ENCODE measurements at regions not wholly inside any gene's neighbourhood (a gene's known extent, or its start where the extent isn't known, plus 50 kb on each side); places are given as distances from the start of the nearest gene placed in this dataset.
"Not testable (repeated sequence)": the region's sequence is repeated elsewhere in the genome, so short reads cannot be mapped to it uniquely, and the experiment has no call there.

DNA sequence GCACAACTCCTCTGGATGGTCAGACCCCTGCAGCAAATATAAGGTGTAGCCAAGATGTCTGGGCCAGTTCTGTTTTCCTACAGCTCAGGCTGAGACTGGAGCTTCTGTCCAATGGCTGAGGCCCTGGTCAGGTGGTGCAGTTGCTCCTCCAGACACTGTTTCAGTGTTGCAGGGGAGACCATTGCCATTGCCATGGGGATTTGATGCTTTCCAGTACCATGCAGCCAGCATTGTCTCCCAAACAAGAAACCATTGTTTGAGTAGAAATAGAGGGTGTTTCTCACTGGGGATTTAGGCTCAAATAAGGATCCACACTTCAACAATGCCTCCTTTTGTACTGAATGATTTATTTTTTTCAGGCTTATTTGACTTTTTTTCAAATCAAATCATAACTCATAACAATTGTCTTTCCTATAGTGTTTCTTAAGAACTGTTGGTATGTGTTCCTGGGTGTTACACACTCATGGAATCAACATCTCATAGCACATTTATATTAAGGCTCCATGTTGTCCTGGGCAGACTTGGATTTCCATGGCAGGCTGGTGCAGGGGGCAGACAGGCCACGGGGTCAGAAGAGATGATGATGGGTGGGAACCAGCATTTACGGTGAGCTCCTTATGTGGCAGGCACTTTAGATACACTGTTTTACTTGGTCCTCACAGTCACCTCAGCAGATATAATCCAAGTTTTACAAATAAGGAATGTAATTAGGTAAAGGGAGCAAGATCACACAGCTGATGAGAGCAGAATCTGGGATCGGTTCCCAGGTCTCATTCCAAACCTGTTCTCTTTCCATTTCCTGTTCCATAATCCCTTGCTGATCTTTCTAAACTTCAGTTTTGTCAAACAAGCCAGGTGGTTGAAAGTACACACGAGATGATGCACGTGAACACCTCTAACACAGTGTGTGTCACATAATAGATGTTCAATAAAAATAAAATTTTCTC lies 95.9 kb upstream of the GNAQ start:
- intact Hi-C loops (cut with DNase I), result loop anchor here (5.0 kb wide), 1 partner anchor 415 kb away; no protein-coding TSS in a partner anchor
- ATAC-seq (ENCODE audit: poor library complexity), result no peak
- DNase-seq, result no peak

- ATAC-seq (ENCODE audit: poor library complexity) (no peak), DNase-seq (no peak)
- intact Hi-C loops (cut with DNase I), result no loop called here
Observed at GRCh38 chr9:78123808-78124207, 92.2 kb upstream of the GNAQ start.

GRCh38 chr9:78122631-78123030 lies 91.0 kb upstream of the GNAQ start:
- DNase-seq (no peak), ATAC-seq (ENCODE audit: poor library complexity) (no peak)
- intact Hi-C loops (cut with DNase I), result no loop called here

DNA sequence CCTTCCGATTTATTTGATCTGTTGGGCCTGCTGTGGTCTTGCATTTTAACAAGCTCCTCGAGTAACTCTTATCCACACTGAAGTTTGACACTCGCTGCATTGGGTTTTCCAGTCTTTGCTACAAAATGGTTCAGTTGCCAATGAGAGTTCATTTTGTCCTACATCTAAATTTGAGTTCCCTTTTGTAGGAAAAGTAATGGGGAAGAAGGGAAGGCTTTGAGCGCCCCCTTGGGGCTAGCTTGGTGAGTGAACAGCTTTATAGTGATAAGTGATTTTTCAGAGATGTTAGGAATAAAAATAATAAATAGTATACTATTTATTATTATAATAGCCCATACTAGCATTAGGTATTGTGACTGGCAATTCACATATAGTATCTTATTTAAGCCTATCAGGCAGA lies 89.9 kb upstream of the GNAQ start:
- no peak for ATAC-seq (ENCODE audit: poor library complexity)
- intact Hi-C loops (cut with DNase I), result no loop called here
- peak; percentile 76 for DNase-seq

- intact Hi-C loops (cut with DNase I), result no loop called here
- no peak for DNase-seq
- ATAC-seq (ENCODE audit: poor library complexity), result peak; percentile 38
Observed at GRCh38 chr9:78118742-78119473, 87.3 kb upstream of the GNAQ start.

DNA sequence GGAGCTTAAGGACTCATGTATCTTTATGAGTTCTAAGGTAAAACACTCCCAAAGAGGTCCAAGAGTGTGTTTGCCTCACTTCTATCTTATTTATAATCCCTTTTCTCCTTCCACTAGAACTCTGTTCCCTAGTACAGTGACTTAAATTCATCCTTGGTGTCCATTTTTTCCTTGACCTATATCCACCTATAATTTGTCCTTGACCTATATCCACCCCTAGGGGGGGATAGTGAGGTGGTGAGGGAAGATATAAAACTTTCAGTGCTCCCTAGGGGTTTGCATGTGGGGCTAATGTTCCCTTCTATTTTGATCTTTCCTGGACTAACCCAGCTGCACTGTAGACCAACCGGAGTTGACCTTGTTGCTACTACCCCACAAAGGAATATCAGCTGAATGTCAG lies 83.5 kb upstream of the GNAQ start:
- DNase-seq (no peak), ATAC-seq (ENCODE audit: poor library complexity) (no peak)
- intact Hi-C loops (cut with DNase I), result no loop called here

- intact Hi-C loops (cut with DNase I), result no loop called here
- ATAC-seq (ENCODE audit: poor library complexity) (no peak), DNase-seq (no peak)
Observed at GRCh38 chr9:78114581-78114980, 83.0 kb upstream of the GNAQ start.

DNA sequence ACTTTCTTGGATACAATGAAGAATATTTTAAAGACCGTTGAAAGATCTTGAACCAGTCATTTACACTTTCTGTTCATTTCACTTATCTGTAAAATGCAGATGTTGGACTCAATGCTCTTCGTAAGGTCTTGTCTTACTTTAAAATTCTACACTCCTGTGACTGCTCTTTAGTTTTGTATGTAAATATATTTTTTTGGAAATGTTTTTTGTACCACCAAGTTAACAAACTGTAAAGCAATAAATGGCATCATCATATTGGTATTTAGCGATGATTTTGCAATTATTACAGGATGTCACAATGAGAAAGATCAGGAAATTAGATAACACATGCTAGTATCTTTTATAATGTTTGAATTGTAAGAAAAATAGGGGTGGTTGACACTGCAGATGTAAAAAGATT lies 80.8 kb upstream of the GNAQ start:
- DNase-seq (no peak), ATAC-seq (ENCODE audit: poor library complexity) (no peak)
- intact Hi-C loops (cut with DNase I), result no loop called here

GRCh38 chr9:78112004-78112403 lies 80.4 kb upstream of the GNAQ start:
- intact Hi-C loops (cut with DNase I), result no loop called here
- DNase-seq (no peak), ATAC-seq (ENCODE audit: poor library complexity) (no peak)

DNA sequence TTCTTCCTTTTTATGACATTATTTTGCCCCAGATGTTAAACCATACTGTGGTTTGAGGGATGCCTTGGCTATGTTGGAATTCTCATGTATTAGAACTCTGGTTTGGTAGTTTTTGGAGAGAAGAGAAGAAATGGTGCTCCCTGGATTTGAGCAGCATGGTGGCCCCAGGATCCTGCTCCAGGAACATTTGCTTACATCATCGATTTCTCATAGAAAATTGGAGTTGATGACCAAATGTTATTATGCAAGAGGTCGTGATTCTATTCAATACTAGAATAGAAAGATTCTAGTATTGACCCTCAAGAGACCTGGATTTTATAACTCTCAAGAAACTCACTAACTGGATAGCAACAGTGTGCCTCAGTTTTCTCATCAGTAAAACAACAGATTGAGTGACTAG lies 77.5 kb upstream of the GNAQ start:
- DNase-seq (no peak), ATAC-seq (ENCODE audit: poor library complexity) (no peak)
- intact Hi-C loops (cut with DNase I), result no loop called here

DNA sequence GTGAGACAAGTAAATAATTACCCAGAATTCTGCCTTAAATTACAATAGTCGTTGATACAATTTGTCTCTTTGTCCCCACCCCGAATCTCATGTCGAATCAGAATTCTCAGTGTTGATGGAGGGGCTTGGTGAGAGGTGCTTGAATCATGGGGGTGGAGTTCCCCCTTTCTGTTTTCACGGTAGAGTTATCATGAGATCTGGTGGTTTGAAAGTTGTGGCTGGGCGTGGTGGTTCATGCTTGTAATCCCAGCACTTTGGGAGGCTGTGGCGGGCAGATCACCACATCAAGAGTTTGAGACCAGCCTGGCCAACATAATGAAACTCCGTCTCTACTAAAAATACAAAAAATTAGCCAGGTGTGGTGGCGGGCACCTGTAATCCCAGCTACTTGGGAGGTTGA lies 75.0 kb upstream of the GNAQ start:
- intact Hi-C loops (cut with DNase I), result not testable (repeated sequence)

DNA sequence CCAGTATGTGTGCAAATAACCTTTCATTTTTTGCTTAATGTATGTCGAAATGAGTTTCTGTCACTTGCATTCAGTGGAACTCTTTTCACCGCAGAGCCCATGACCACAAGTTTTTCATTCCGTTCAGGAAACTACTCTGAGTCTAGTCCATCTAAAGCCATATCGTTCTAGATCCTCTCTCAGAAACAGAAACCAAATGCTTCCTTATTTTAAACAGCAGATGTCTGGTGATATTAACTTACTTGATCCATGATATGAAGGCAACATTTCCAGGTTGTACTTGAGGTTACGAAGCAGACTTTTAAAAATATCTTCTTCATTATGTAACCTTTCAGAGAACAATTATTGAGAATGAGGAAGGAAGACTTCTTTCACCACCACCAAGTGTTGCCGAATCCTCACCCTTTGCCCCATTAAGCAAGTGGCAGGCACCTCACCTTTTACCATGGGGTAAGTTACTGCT lies 72.4 kb upstream of the GNAQ start:
- intact Hi-C loops (cut with DNase I), result no loop called here
- ATAC-seq (ENCODE audit: poor library complexity), result no peak
- DNase-seq, result no peak

More for the DNA sequence above, 75.0 kb upstream of the GNAQ start:
- not testable (repeated sequence) for DNase-seq; ATAC-seq (ENCODE audit: poor library complexity)

DNA sequence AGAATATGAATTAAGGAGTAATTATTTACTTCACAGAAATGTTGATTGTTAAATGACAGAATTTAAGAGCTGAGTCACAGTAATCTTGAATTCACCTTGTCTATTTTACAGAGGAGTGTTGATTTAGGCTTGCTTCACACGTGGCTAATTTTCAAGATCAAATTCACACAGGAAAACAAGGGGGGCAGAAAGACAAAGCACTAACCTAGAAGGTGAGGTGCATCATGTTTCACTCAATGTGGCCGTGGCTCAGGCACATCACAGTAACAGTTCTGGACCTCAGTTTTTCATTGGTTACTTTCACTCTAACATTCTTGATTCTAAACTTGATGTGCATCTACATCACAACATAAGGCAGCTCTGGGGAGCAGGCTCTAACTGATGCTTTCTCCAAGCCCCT lies 69.6 kb upstream of the GNAQ start:
- intact Hi-C loops (cut with DNase I), result no loop called here
- ATAC-seq (ENCODE audit: poor library complexity) (no peak), DNase-seq (no peak)

GRCh38 chr9:78097541-78097940 lies 65.9 kb upstream of the GNAQ start:
- DNase-seq, result no peak
- intact Hi-C loops (cut with DNase I), result no loop called here
- peak; percentile 52 for ATAC-seq (ENCODE audit: poor library complexity)

DNA sequence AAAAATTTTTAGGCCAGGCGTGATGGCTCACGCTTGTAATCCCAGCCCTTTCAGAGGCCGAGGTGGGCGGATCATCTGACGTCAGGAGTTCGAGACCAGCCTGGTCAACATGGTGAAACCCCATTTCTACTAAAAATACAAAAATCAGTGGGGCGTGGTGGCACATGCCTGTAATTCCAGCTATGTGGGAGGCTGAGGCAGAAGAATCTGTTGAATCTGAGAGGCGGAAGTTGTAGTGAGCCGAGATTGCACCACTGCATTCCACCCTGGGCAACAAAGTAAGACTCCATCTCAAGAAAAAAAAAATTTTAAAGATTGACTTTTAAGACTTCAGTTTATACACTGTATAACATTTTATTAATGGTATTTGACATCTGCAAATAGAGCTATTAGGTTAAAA lies 60.1 kb upstream of the GNAQ start:
- ATAC-seq (ENCODE audit: poor library complexity) (no peak), DNase-seq (no peak)
- intact Hi-C loops (cut with DNase I), result no loop called here

GRCh38 chr9:78089111-78089510 lies 57.5 kb upstream of the GNAQ start:
- no peak for DNase-seq
- intact Hi-C loops (cut with DNase I), result no loop called here
- no peak for ATAC-seq (ENCODE audit: poor library complexity)

GRCh38 chr9:78088190-78088589 lies 56.6 kb upstream of the GNAQ start:
- intact Hi-C loops (cut with DNase I); ATAC-seq (ENCODE audit: poor library complexity); DNase-seq: not testable (repeated sequence)

All from Right ventricle myocardium superior (tissue), 1 donor.